BJ (cell line): ENCODE measurements at regions not wholly inside any gene's neighbourhood (a gene's known extent, or its start where the extent isn't known, plus 50 kb on each side); places are given as distances from the start of the nearest gene placed in this dataset.

Experiments
- CTCF ChIA-PET: fragments of 350-600 bp; formaldehyde crosslinking; extraction: SDS; loops from one replicate; lab custom pipeline; 2021; ENCODE audit warnings: antibody characterized with exemption, inconsistent platforms; lab: Yijun Ruan, JAX
- POLR2A ChIA-PET: fragments of 300-600 bp; sonication (Branson Sonifier 250); formaldehyde crosslinking; extraction: SDS; loops from one replicate; lab custom pipeline; 2021; ENCODE audit warnings: antibody characterized with exemption; lab: Charles Lee
- DNase-seq: peaks from one replicate; pipeline ENCODE4 v3.0.0-alpha.2; 2011; ENCODE audit warnings: low read depth
- H3K27me3 ChIP-seq: 2 replicates; pipeline ENCODE4 v1.6.0; 2011; ENCODE audit warnings: low read length; ENCODE audit not compliant: control insufficient read depth, insufficient read depth
- H3K36me3 ChIP-seq: 2 replicates; pipeline ENCODE4 v1.5.1; 2011; ENCODE audit warnings: low read length; ENCODE audit not compliant: control insufficient read depth, insufficient read depth
- H3K4me3 ChIP-seq: 2 replicates; pipeline ENCODE4 v1.5.1; 2011; ENCODE audit warnings: low read depth, mild to moderate bottlenecking, control low read depth, low read length
- CTCF ChIP-seq: IDR thresholded peaks from 2 replicates; pipeline ENCODE4 v1.5.1; 2011; ENCODE audit warnings: low read depth, mild to moderate bottlenecking, control low read depth, inconsistent platforms, low read length, moderate library complexity; ENCODE audit not compliant: insufficient read depth

GRCh38 chr13:54965881-54966280 is 1937.3 kb downstream of the OLFM4 start:
- no peaks in the 10 kb centered on the region for H3K36me3 ChIP-seq
- POLR2A ChIA-PET, result no interaction called here
- H3K27me3 ChIP-seq, result no peaks in the 10 kb centered on the region
- H3K4me3 ChIP-seq, result no peak overlapping the region
- DNase-seq, result no peak
- TF ChIP-seq CTCF, result no peak
- CTCF ChIA-PET, result no interaction called here

GRCh38 chr13:54972838-54973237 is 1944.2 kb downstream of the OLFM4 start:
- Histone ChIP-seq H3K36me3 (no peaks in the 10 kb centered on the region), H3K27me3 (no peaks in the 10 kb centered on the region), H3K4me3 (no peak overlapping the region)
- ChIA-PET POLR2A (no interaction called here), CTCF (no interaction called here)
- DNase-seq, result no peak
- TF ChIP-seq CTCF, result no peak

- DNase-seq, result no peak
- Histone ChIP-seq H3K4me3 (no peak overlapping the region), H3K36me3 (no peaks in the 10 kb centered on the region), H3K27me3 (no peaks in the 10 kb centered on the region)
- ChIA-PET CTCF (no interaction called here), POLR2A (no interaction called here)
- TF ChIP-seq CTCF, result no peak
Observed at GRCh38 chr13:54975676-54976075, 1947.1 kb downstream of the OLFM4 start.

GRCh38 chr13:54980651-54981050 is 1952.0 kb downstream of the OLFM4 start:
- Histone ChIP-seq H3K27me3 (no peaks in the 10 kb centered on the region), H3K36me3 (no peaks in the 10 kb centered on the region), H3K4me3 (no peak overlapping the region)
- ChIA-PET POLR2A (no interaction called here), CTCF (no interaction called here)
- TF ChIP-seq CTCF, result no peak
- no peak for DNase-seq

- Histone ChIP-seq H3K27me3 (no peaks in the 10 kb centered on the region), H3K4me3 (no peak overlapping the region), H3K36me3 (no peaks in the 10 kb centered on the region)
- DNase-seq, result no peak
- POLR2A ChIA-PET, result no interaction called here
- CTCF ChIA-PET, result no interaction called here
- no peak for TF ChIP-seq CTCF
Observed at GRCh38 chr13:54989418-54989817, 1960.8 kb downstream of the OLFM4 start.
